COLO668 (cell line): ENCODE measurements at regions not wholly inside any gene's neighbourhood (a gene's known extent, or its start where the extent isn't known, plus 50 kb on each side); places are given as distances from the start of the nearest gene placed in this dataset.
A peak's percentile ranks its signal among the peaks of the same experiment; 100 is the strongest.
"Not testable (repeated sequence)": the region's sequence is repeated elsewhere in the genome, so short reads cannot be mapped to it uniquely, and the experiment has no call there.

Experiments
- DNase-seq: peaks from one replicate; lab custom pipeline; 2025; ENCODE audit not compliant: unreplicated experiment; lab: John Stamatoyannopoulos, UW

GRCh38 chr16:29136046-29136696 lies 151.3 kb downstream of the LAT start:
- not testable (repeated sequence) for DNase-seq

GRCh38 chr16:29135098-29135497 lies 150.2 kb downstream of the LAT start:
- DNase-seq = not testable (repeated sequence)

DNA sequence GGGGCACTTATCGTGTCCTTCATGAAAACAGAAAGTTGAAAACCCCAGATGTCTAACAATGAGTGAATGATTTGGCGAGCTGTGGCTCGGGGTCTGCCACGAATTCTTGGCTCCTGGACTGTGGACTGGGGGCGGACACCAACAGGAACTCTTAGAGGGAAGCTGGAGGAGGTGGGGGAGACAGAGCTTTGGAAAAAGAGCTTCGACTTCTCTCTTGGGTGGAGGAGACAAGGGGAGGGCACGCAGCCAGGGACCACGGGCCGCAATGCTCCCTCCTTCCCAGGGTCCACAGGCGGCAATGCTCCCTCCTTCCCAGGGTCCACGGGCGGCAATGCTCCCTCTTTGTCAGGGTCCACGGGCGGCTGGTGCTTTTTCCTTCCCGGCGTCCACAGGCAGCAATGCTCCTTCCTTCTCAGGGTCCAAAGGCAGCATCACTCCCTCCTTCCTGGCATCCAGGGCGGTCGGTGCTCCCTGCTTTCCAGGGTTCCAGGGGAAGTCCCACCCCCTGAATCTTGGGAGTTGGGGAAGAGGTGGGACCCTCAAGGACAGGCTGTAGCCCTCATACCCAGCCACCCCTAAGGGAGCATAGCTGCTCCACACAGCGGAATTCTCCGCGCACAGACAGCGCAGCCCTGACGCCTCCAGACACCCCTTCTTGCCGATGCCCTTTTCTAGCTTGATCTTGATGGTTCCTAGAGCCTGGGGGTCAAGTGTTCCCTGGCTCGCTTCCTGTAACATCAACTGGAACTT lies 149.0 kb downstream of the LAT start:
- DNase-seq = not testable (repeated sequence)

GRCh38 chr16:29132869-29133268 lies 148.0 kb downstream of the LAT start:
- peak; percentile 61 for DNase-seq

GRCh38 chr16:29132444-29132843 lies 147.6 kb downstream of the LAT start:
- DNase-seq = not testable (repeated sequence)

DNA sequence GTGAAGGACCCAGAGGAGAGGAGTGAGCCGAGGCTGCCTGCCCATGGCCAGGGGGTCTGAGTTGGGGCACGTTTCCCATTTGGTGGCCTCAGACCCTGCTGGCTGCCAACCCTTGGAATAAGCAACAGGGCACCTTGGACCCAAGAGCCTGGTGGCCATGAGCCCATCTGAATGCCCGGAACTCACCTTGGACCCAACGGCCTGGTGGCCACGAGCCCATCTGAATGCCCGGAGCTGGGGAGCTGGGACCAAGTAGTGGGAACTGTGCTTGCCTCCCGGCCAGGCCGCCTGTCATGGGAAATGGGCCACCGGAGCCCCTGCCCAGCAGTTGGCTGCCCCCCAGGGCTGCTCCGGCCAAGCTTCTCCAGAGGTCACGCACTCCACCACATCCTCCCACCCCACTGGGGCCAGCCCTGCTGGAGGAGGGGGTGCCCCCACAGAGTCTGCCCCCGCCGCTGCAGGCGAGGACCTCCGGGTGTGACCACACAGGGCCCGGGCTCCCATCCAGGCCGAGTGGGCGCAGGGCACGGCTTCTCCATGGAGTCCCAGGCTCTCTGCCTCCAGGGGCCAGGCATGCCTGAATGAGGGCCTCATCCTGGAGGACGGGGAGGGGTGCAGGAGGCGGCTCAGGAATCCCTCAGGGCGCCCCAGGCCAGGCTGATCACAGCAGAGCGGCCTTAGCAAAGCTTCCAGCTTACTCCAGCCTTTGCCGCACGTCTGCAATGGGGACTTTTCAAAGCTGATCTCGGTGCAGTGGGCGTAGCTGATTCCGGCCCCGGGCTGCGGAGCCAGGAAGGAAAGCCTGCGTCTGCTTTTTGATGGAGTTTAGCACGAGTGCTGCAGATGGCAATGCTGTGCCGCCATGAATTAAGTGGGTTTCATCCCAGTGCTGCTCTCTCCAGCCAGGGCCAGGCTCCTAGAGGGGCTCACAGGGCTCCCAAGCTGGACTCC lies 146.3 kb downstream of the LAT start:
- not testable (repeated sequence) for DNase-seq

DNA sequence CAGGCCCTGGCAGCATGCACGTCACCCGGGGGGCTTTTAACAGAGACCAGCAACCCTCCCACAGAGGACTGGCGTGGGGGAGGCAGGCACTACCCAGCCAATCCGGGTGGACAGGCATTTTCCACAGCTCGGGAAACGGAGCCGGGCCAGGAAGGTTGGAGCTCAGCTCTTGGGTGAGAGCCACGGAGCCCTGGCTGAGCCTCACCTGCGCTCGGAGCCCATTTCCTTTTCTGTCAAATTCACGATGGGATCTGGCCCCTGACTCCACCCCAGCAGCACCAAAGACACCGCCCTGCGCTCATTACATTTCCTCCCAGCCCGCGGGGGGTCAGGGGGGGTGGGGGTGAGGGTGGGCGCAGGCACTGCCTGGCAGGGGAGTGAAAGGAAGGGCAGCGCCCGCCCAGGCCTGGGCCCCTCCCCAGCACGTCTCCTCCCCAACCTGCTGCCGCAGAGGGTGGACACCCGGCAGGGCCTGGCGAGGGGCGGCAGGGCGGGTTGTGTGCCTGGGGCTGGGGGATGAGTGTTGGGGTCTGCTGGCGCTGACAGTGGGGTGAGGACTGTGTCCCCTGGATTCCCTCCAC lies 145.4 kb downstream of the LAT start:
- not testable (repeated sequence) for DNase-seq

- not testable (repeated sequence) for DNase-seq
Observed at GRCh38 chr16:29129458-29130038, 144.7 kb downstream of the LAT start.

GRCh38 chr16:29128732-29129457 lies 144.0 kb downstream of the LAT start:
- DNase-seq = not testable (repeated sequence)

- not testable (repeated sequence) for DNase-seq
Observed at GRCh38 chr16:29127806-29128420, 143.1 kb downstream of the LAT start.

- no peak for DNase-seq
Observed at GRCh38 chr16:29126616-29127015, 141.8 kb downstream of the LAT start.

DNA sequence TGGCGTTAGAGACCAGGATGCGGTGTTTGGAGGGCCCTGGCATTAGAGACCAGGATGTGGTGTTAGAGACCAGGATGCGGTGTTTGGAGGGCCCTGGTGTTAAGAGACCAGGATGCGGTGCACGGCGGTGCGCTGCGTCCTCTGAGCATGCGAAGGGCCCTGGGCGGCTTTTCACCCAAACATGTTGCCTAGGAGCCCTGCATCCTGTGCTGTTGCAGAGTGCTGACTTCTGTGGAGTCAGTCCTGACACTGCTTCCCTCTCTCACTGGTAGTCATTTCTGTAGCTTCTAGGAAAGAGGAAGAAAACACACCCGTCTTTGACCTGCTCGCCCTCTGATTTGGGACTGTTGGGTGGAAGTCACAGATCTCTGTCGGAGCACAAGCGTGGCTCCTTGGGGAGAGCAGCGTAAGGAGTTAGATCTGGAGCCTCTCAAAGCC lies 141.2 kb downstream of the LAT start:
- no peak for DNase-seq

- no peak for DNase-seq
Observed at GRCh38 chr16:29124828-29125227, 140.0 kb downstream of the LAT start.

- not testable (repeated sequence) for DNase-seq
Observed at GRCh38 chr16:29124162-29124561, 139.3 kb downstream of the LAT start.

DNA sequence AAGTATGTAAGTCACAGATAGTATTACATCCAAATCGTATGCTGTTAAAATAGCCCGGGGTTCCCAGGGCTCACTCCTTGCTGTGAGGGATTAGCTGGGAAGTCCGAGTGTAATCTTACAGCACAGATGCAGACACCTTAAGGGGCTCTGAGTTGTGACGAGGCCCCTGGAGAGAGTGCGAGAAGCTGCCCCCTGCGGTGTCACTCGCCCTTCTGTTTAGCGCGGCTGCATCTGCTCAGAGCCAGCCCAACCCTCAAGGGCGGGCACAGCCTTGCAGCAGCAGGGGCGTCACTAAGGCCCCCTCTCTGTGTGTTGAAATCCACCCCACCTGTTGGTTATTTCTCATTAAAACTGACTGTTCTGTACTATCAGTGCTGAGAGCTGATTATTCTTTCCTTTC lies 135.8 kb downstream of the LAT start:
- not testable (repeated sequence) for DNase-seq

DNA sequence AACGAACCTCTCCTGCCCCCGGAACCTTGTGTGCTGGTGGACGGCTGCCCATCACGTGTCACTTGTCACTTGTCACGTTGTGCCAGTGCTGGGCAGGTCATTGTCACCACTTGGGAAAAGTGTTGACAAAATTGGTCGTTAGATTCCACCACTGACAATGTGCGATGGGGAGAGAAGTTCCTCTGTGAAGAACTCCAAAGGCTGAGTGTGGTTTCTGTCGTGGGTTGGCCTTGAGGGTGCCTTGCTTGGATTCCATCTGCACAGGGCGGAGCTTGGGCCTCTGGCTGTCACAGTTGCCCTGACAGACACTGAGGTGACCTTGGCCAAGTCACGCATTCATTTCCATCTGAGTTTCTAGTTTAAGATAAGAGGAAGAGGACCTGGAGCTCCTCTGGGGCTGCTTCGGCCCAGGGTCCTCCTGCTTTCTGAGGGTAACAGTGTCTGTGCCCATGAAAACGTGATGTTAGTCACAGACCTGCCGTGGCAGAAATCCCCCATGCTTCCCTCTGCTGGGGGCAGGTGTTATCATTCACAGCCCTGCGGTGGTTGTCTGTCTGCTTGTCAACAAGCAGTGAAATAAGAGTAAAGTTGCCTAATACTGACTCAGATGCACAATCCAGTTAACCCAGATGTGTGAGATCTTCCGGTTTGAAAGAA lies 133.6 kb downstream of the LAT start:
- not testable (repeated sequence) for DNase-seq

DNA sequence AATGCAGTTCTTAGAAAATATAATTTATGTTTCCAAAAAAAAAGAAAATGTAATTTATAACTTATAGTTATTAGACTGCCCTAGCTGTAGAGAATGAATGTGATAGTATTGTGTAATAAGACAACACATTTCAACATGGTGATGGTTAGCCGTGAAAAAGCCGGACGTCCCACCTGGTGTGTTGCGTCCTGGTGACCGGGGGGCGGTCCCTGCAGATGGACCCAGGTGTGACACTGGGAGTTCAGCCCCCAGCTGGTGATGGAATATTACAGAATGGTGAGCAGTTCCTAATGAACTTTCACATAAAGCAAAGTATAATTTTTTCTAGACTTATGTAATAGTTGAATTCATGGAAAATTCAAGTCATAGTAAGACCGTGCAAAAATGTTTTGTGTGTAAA lies 132.8 kb downstream of the LAT start:
- DNase-seq = no peak

DNA sequence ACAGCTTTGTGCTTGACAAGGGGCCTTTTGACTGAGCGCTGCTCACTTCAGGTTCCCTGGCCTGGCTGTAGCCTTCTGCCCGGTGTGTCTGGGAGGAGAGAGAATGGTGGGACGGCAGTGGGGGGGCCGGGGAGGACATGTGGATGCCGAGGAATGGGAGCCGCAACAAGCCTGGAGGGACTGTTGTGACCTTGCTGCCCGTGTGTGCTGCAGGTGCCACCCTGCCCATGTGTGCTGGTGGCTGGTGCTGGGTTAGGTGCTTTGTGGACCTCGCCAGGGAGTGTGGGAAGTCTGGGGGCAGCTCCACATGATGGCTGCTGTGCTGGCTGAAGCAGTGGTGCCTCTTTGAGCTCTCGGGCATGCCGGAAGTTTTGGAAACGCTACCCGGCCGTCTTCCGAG lies 132.1 kb downstream of the LAT start:
- no peak for DNase-seq

GRCh38 chr16:29116207-29116606 lies 131.4 kb downstream of the LAT start:
- not testable (repeated sequence) for DNase-seq
